ENCODE measurements at regions not wholly inside any gene's neighbourhood (a gene's known extent, or its start where the extent isn't known, plus 50 kb on each side); places are given as distances from the start of the nearest gene placed in this dataset.

DNA sequence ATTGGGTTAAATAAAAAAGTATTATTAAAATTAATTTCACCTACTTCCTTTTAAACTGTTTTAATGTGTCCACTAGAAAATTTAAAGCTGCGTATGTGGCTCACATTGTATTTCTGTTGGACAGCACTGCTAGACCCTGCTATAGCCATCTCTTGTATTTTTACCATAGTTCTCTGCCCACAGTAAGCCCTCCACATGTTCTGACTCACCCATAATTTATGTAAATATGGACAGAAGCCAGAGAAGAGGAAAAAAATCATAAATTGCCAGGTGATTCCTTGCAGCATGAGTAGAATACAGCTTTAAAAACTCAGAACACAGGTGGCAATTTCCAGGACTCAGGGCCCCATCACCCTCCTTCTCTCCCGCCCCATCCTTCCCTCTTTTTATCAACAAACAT lies 142.4 kb upstream of the MEX3C start:
- no peaks in the 10 kb centered on the region for H3K36me3 Mint-ChIP-seq (ENCODE audit: low read depth, unreplicated experiment)
- DNase-seq (ENCODE audit: low spot score) = no peak
- H3K27ac Mint-ChIP-seq (ENCODE audit: unreplicated experiment) = no peak overlapping the region

GRCh38 chr18:51340332-51340731 lies 142.9 kb upstream of the MEX3C start:
- Mint-ChIP-seq H3K27ac (ENCODE audit: unreplicated experiment) (no peak overlapping the region), H3K36me3 (ENCODE audit: low read depth, unreplicated experiment) (no peaks in the 10 kb centered on the region), H3K9me3 (ENCODE audit: unreplicated experiment) (no peaks in the 10 kb centered on the region)

More for the DNA sequence above, 142.4 kb upstream of the MEX3C start:
- Mint-ChIP-seq H3K9me3 (ENCODE audit: unreplicated experiment) (no peaks in the 10 kb centered on the region), H3K27me3 (ENCODE audit: unreplicated experiment) (no peaks in the 10 kb centered on the region), H3K4me3 (ENCODE audit: unreplicated experiment) (no peak overlapping the region), H3K4me1 (ENCODE audit: unreplicated experiment) (no peaks in the 10 kb centered on the region)
- no peak for TF ChIP-seq CTCF (IDR thresholded peaks at IDR 0.05; ENCODE audit: unreplicated experiment)

GRCh38 chr18:51342815-51343214 lies 145.3 kb upstream of the MEX3C start:
- H3K27me3 Mint-ChIP-seq (ENCODE audit: unreplicated experiment) = no peaks in the 10 kb centered on the region
- H3K36me3 Mint-ChIP-seq (ENCODE audit: low read depth, unreplicated experiment) = no peaks in the 10 kb centered on the region
- no peak overlapping the region for H3K4me3 Mint-ChIP-seq (ENCODE audit: unreplicated experiment)
- no peak for DNase-seq (ENCODE audit: low spot score)
- H3K27ac Mint-ChIP-seq (ENCODE audit: unreplicated experiment) = no peak overlapping the region
- TF ChIP-seq CTCF (IDR thresholded peaks at IDR 0.05; ENCODE audit: unreplicated experiment) = no peak
- no peaks in the 10 kb centered on the region for H3K9me3 Mint-ChIP-seq (ENCODE audit: unreplicated experiment)
- no peaks in the 10 kb centered on the region for H3K4me1 Mint-ChIP-seq (ENCODE audit: unreplicated experiment)

More at GRCh38 chr18:51340332-51340731, 142.9 kb upstream of the MEX3C start:
- TF ChIP-seq CTCF (IDR thresholded peaks at IDR 0.05; ENCODE audit: unreplicated experiment) = no peak
- DNase-seq (ENCODE audit: low spot score) = no peak
- Mint-ChIP-seq H3K4me3 (ENCODE audit: unreplicated experiment) (no peak overlapping the region), H3K4me1 (ENCODE audit: unreplicated experiment) (no peaks in the 10 kb centered on the region), H3K27me3 (ENCODE audit: unreplicated experiment) (no peaks in the 10 kb centered on the region)

DNA sequence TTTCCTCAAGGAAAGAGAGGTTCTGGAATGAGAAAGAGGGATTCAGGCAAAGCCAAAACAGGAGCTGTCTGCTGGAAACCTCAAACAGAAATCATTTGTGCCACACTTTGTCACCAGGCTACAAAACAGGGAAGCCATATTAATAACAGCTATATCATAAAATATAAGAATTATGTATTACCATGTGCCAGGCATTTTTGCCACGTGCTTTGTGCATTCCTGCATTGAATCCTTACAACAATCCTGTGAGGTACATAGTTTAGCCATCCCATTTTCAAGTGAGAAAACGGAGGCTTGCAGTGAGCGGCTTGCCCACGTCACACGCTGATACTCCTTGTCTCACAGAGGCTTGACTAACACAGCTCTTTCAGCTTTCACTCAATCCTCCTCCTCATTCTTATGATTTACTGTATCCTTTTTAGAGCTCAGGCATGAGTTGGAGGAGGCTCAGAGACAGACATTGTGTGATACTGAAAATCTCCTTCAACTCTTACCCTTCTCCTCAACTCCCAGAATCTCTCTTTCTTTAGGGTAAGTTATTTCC lies 148.4 kb upstream of the MEX3C start:
- H3K27ac Mint-ChIP-seq (ENCODE audit: unreplicated experiment) = no peak overlapping the region
- TF ChIP-seq CTCF (IDR thresholded peaks at IDR 0.05; ENCODE audit: unreplicated experiment) = no peak

DNA sequence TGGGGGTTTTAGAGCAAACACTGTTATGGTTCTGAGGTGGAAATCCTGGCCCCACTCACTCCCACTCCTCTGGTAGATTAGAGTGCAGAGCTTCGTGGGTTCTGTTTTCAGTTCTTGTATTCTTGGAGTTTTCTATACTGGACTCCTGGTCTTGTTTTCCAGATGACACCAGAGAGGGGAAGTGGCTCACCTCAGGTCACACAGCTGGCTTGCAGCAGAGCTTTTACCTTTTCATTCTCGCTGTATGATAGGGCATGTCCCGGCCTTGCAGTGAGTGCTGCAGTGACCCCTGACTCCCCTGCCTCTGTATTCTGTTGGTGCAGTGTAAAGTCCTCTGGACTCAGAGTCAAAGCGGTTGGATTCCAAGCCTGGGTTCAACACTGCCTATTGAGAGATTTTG lies 148.9 kb upstream of the MEX3C start:
- Mint-ChIP-seq H3K27me3 (ENCODE audit: unreplicated experiment) (no peaks in the 10 kb centered on the region), H3K4me1 (ENCODE audit: unreplicated experiment) (no peaks in the 10 kb centered on the region), H3K27ac (ENCODE audit: unreplicated experiment) (no peak overlapping the region), H3K4me3 (ENCODE audit: unreplicated experiment) (no peak overlapping the region), H3K36me3 (ENCODE audit: low read depth, unreplicated experiment) (no peaks in the 10 kb centered on the region), H3K9me3 (ENCODE audit: unreplicated experiment) (no peaks in the 10 kb centered on the region)
- TF ChIP-seq CTCF (IDR thresholded peaks at IDR 0.05; ENCODE audit: unreplicated experiment) = no peak
- DNase-seq (ENCODE audit: low spot score) = no peak

More for the DNA sequence above, 148.4 kb upstream of the MEX3C start:
- no peaks in the 10 kb centered on the region for H3K27me3 Mint-ChIP-seq (ENCODE audit: unreplicated experiment)
- H3K4me1 Mint-ChIP-seq (ENCODE audit: unreplicated experiment) = no peaks in the 10 kb centered on the region
- no peaks in the 10 kb centered on the region for H3K9me3 Mint-ChIP-seq (ENCODE audit: unreplicated experiment)
- H3K36me3 Mint-ChIP-seq (ENCODE audit: low read depth, unreplicated experiment) = no peaks in the 10 kb centered on the region
- H3K4me3 Mint-ChIP-seq (ENCODE audit: unreplicated experiment) = no peak overlapping the region
- DNase-seq (ENCODE audit: low spot score) = no peak

All from endothelial cell (in vitro differentiated cells).